Endothelial cell of umbilical vein (primary cell): ENCODE measurements at regions not wholly inside any gene's neighbourhood (a gene's known extent, or its start where the extent isn't known, plus 50 kb on each side); places are given as distances from the start of the nearest gene placed in this dataset.

ENCODE experiments used
- BruUV-seq: library from RNA; stranded (reverse); fragments of 400-500 nt; replicated peaks from 2 replicates; lab custom pipeline; 2021; lab: Mats Ljungman, UMichigan
- CTCF ChIA-PET: fragments of 300-600, 350-600 bp; sonication (Branson Sonifier 250); formaldehyde crosslinking; loops from one replicate; lab custom pipeline; 2021; ENCODE audit warnings: antibody characterized with exemption, inconsistent platforms; lab: Charles Lee
- POLR2A ChIA-PET: fragments of 300-600, 350-600 bp; sonication (Branson Sonifier 250); formaldehyde crosslinking; loops from one replicate; lab custom pipeline; 2021; ENCODE audit warnings: antibody characterized with exemption, inconsistent platforms; lab: Charles Lee
- DNase-seq: peaks from one replicate; pipeline ENCODE4 v3.0.0-alpha.2; 2011; ENCODE audit warnings: low read depth, low spot score
- FAIRE-seq: peaks from 2 replicates; lab custom pipeline; 2011; peaks lifted over from hg19 to GRCh38; lab: Jason Lieb, UNC
- H2AFZ ChIP-seq: 2 replicates; pipeline ENCODE4 v1.6.0; 2012; ENCODE audit warnings: low read depth, low read length, control low read depth, inconsistent platforms
- H3K27ac ChIP-seq: 2 replicates; pipeline ENCODE4 v1.5.1; 2011; ENCODE audit warnings: low read depth, mild to moderate bottlenecking, control low read depth, low read length, moderate library complexity; ENCODE audit not compliant: insufficient read depth
- H3K27me3 ChIP-seq, 2 experiments: 2 replicates each; pipeline versions ENCODE4 v1.6.0 to v1.6.1; 2011; ENCODE audit warnings: low read length in 2 of 2, mixed read lengths in 1 of 2; ENCODE audit not compliant: control insufficient read depth in 2 of 2, insufficient read depth in 2 of 2
- H3K36me3 ChIP-seq, 2 experiments: 2 replicates in 1 of 2; 3 replicates in 1 of 2; pipeline ENCODE4 v1.5.1; 2011; ENCODE audit warnings: low read length in 2 of 2, mild to moderate bottlenecking in 1 of 2, moderate library complexity in 1 of 2; ENCODE audit not compliant: control insufficient read depth in 2 of 2, insufficient read depth in 2 of 2; ENCODE audit errors: extremely low read depth in 1 of 2
- H3K4me1 ChIP-seq: 3 replicates; pipeline ENCODE4 v1.5.1; 2011; ENCODE audit warnings: mild to moderate bottlenecking, low read length; ENCODE audit not compliant: control insufficient read depth, insufficient read depth; ENCODE audit errors: extremely low read depth
- H3K4me2 ChIP-seq: 2 replicates; pipeline ENCODE4 v1.6.1; 2011; ENCODE audit warnings: low read length, control low read depth, mixed read lengths; ENCODE audit not compliant: insufficient read depth
- H3K4me3 ChIP-seq, 3 experiments: fragments of 200-600 bp in 1 of 3; sonication (generic), shearing (Covaris generic) in 1 of 3; replicated peaks in 1 of 3; 2 replicates each; pipeline ENCODE4 v1.5.1; 2011 to 2016; ENCODE audit warnings: control low read depth in 3 of 3, low read length in 3 of 3, mild to moderate bottlenecking in 2 of 3, inconsistent platforms in 1 of 3, low read depth in 1 of 3, moderate library complexity in 1 of 3; ENCODE audit not compliant: insufficient read depth in 1 of 3
- H3K79me2 ChIP-seq: 2 replicates; pipeline ENCODE4 v1.6.0; 2012; ENCODE audit warnings: low read length, inconsistent platforms; ENCODE audit not compliant: control insufficient read depth, insufficient read depth
- H3K9ac ChIP-seq: replicated peaks from 2 replicates; pipeline ENCODE3; 2011; ENCODE audit warnings: low read length, control low read depth; ENCODE audit not compliant: insufficient read depth; ENCODE audit errors: extremely low read depth
- H3K9me1 ChIP-seq: replicated peaks from 3 replicates; pipeline ENCODE4 v1.6.0; 2011; ENCODE audit warnings: mild to moderate bottlenecking, low read length; ENCODE audit not compliant: control insufficient read depth, insufficient read depth; ENCODE audit errors: extremely low read depth
- H3K9me3 ChIP-seq: replicated peaks from 2 replicates; pipeline ENCODE4 v1.5.1; 2012; ENCODE audit warnings: low read length, inconsistent platforms; ENCODE audit not compliant: control insufficient read depth, insufficient read depth
- H4K20me1 ChIP-seq: replicated peaks from 2 replicates; pipeline ENCODE3; 2011; ENCODE audit warnings: mild to moderate bottlenecking, low read length; ENCODE audit not compliant: control insufficient read depth, insufficient read depth; ENCODE audit errors: extremely low read depth
- EZH2 ChIP-seq: IDR thresholded peaks from 2 replicates; pipeline ENCODE4 v1.6.1; 2012; ENCODE audit warnings: borderline replicate concordance, low read depth, mild to moderate bottlenecking, moderate library complexity, low read length, inconsistent platforms; ENCODE audit not compliant: severe bottlenecking
- FOS ChIP-seq: IDR thresholded peaks from 2 replicates; pipeline ENCODE4 v1.6.1; 2011; ENCODE audit warnings: mild to moderate bottlenecking, low read length, moderate library complexity, borderline replicate concordance; ENCODE audit not compliant: insufficient read depth
- JUN ChIP-seq: IDR thresholded peaks from 2 replicates; pipeline ENCODE4 v1.6.1; 2011; ENCODE audit warnings: borderline replicate concordance, low read depth; ENCODE audit not compliant: insufficient read length, insufficient read depth
- MYC ChIP-seq: IDR thresholded peaks from one replicate; pipeline ENCODE4 v1.6.1; 2011; ENCODE audit warnings: mild to moderate bottlenecking, low read depth, low read length
- POLR2A ChIP-seq: IDR thresholded peaks from 2 replicates; pipeline ENCODE4 v1.6.1; 2012; ENCODE audit warnings: low read depth, mild to moderate bottlenecking, control low read depth, low read length
- dilution Hi-C: fragments of 300-500 bp; cut with MboI; formaldehyde crosslinking; loops from one replicate; pipeline ENCODE4 v1.15.0; 2019; ENCODE audit warnings: low sequenced_read_pairs; ENCODE audit not compliant: extremely low pct_ligation_motif_present
- intact Hi-C: fragments of 100-400 bp; cut with micrococcal nuclease; formaldehyde crosslinking; loops from one replicate; pipeline ENCODE4 v1.10.0; 2022
- TF ChIP-seq, protein P1 (sequence below), 2 donors: IDR thresholded peaks; 1 replicate in 1 of 2; 2 replicates in 1 of 2; pipeline ENCODE4 v1.5.1; 2011; ENCODE audit warnings: low read length in 2 of 2, mild to moderate bottlenecking in 2 of 2, moderate library complexity in 2 of 2, control low read depth in 1 of 2, inconsistent platforms in 1 of 2, low read depth in 1 of 2; ENCODE audit not compliant: insufficient read depth in 1 of 2; ENCODE audit errors: extremely low read depth in 1 of 2

DNA sequence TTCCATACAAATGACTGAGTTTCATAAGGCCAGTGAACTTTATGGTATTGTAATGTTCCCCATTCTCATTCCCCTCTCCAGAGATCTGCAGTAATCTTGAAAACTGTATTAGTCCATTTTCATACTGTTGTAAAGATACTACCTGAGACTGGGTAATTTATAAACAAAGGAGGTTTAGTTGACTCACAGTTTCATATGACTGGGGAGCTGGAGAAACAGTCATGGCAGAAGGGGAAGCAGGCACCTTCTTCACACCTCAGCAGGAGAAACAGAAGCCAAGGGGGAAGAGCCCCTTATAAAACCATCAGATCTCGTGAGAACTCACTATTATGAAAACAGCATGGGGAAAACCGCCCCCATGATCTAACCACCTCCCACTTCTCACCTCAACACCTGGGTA lies 318.7 kb upstream of the KLF12 start:
- no peaks in the 10 kb centered on the region for H3K79me2 ChIP-seq
- CTCF ChIA-PET, result no interaction called here
- no peak overlapping the region for H3K4me3 ChIP-seq
- H3K9ac ChIP-seq, result no peak overlapping the region
- DNase-seq (no peak), FAIRE-seq (no peak)
- no peaks in the 10 kb centered on the region for H3K36me3 ChIP-seq
- no peaks in the 10 kb centered on the region for H3K9me3 ChIP-seq
- H3K27me3 ChIP-seq, result no peaks in the 10 kb centered on the region
- H4K20me1 ChIP-seq, result no peaks in the 10 kb centered on the region
- H2AFZ ChIP-seq, result no peak overlapping the region
- intact Hi-C loops, result no loop called here
- H3K4me2 ChIP-seq, result no peak overlapping the region
- no peak for TF ChIP-seq POLR2A
- TF ChIP-seq, protein P1, sequence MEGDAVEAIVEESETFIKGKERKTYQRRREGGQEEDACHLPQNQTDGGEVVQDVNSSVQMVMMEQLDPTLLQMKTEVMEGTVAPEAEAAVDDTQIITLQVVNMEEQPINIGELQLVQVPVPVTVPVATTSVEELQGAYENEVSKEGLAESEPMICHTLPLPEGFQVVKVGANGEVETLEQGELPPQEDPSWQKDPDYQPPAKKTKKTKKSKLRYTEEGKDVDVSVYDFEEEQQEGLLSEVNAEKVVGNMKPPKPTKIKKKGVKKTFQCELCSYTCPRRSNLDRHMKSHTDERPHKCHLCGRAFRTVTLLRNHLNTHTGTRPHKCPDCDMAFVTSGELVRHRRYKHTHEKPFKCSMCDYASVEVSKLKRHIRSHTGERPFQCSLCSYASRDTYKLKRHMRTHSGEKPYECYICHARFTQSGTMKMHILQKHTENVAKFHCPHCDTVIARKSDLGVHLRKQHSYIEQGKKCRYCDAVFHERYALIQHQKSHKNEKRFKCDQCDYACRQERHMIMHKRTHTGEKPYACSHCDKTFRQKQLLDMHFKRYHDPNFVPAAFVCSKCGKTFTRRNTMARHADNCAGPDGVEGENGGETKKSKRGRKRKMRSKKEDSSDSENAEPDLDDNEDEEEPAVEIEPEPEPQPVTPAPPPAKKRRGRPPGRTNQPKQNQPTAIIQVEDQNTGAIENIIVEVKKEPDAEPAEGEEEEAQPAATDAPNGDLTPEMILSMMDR (IDR thresholded peaks at IDR 0.05; ENCODE audit: extremely low read depth in 1 of 2, insufficient read depth in 1 of 2, low read depth in 1 of 2, low read length in 2 of 2), result no peak
- dilution Hi-C loops, result no loop called here
- no peaks in the 10 kb centered on the region for H3K4me1 ChIP-seq
- no peaks in the 10 kb centered on the region for H3K9me1 ChIP-seq
- POLR2A ChIA-PET, result no interaction called here
- no peak overlapping the region for H3K27ac ChIP-seq
- no TSS peak for BruUV-seq

DNA sequence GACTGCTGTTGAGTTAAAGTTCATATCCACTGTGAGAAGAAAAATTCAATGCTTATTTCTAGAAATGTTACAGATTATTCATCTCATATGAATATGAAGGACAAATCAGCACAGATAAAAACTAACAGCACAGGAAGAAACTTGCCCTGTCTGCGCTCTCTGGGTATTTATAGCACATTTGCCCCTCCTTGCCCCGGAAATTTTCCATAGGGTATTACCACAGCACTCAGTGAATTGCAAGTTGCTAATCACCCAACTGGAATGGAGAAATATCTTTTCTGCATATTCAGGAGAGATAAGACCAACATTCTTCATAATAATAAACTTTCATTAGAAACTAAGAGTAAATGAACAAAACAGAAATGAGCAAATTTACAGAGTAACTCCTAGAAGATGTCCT lies 318.0 kb upstream of the KLF12 start:
- H4K20me1 ChIP-seq, result no peaks in the 10 kb centered on the region
- no peaks in the 10 kb centered on the region for H3K4me1 ChIP-seq
- no peaks in the 10 kb centered on the region for H3K79me2 ChIP-seq
- no peak overlapping the region for H3K27ac ChIP-seq
- no peak overlapping the region for H2AFZ ChIP-seq
- CTCF ChIA-PET, result no interaction called here
- no peak overlapping the region for H3K9ac ChIP-seq
- no peaks in the 10 kb centered on the region for H3K9me1 ChIP-seq
- POLR2A ChIA-PET, result no interaction called here
- H3K36me3 ChIP-seq, result no peaks in the 10 kb centered on the region
- dilution Hi-C loops (no loop called here), intact Hi-C loops (no loop called here)
- no TSS peak for BruUV-seq
- no peaks in the 10 kb centered on the region for H3K9me3 ChIP-seq
- no peak overlapping the region for H3K4me3 ChIP-seq
- no peak for TF ChIP-seq EZH2
- no peak for TF ChIP-seq FOS
- TF ChIP-seq POLR2A, result no peak
- no peak for TF ChIP-seq MYC
- TF ChIP-seq JUN, result no peak
- FAIRE-seq (no peak), DNase-seq (no peak)
- H3K27me3 ChIP-seq, result no peaks in the 10 kb centered on the region
- no peak overlapping the region for H3K4me2 ChIP-seq
